NCI-H345 treated with DMSO at 0.1 percent for 48 hours (cell line): ENCODE measurements at regions not wholly inside any gene's neighbourhood (a gene's known extent, or its start where the extent isn't known, plus 50 kb on each side); places are given as distances from the start of the nearest gene placed in this dataset.

Experiments used
- DNase-seq: peaks from one replicate; lab custom pipeline; 2025; ENCODE audit not compliant: unreplicated experiment; lab: John Stamatoyannopoulos, UW

GRCh38 chrX:109926743-109927662, 75.9 kb upstream of the TMEM164 start:
- no peak for DNase-seq

GRCh38 chrX:109927663-109928273, 75.1 kb upstream of the TMEM164 start:
- DNase-seq: no peak

DNA sequence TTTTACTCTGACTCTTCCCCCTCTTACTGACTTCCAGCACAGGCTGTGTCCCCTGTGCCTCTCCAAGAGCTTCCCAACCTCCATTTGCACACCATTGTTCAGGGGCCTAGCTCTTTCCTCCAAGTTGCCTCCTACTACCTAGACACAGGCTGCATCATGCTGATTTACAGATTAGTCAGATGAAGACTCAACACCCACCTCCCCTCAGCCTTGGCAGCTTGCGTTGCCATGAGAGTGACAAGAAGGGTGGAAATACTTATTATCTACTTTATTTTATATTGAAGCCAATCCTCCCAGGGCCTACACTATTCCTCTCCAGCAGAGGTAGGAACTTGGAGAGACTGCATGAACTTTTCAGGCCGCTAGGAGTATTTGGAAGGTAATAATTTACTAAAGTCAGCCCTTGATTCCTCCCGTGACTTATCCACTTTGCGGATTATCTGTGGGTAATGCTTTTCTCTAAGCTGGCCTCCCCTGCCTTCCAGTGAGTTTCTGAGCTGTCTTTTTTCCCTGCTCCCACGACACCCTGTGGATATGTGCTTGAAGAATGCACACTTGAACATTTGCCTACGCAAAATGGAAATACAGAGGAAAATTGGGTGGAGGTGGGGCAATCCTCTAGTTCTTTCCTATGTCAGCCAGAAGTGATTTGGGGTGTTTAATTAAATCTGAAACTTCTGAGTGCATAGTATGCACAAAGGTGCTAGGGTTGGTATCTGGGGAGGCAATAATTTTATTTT, 74.1 kb upstream of the TMEM164 start:
- no peak for DNase-seq

GRCh38 chrX:109931677-109932076, 71.2 kb upstream of the TMEM164 start:
- DNase-seq: no peak

DNA sequence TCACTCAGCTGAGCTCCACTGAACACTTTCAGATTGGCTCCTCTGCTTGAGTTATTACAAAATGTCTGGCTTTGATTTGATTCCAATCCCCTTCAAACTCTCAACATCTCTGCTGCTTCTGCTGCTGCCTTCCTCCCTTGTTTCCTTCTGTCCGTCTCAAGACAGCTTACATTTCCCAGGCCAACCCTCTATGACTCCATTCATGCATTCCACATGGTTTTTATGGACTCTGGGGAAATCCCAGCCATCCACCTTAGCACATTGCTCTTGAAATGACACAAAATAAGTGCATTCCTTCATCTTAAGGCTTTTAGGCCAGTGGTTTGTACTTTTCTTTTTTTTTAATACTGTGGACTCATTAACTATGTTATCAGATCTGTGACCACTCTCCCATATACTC, 68.5 kb upstream of the TMEM164 start:
- no peak for DNase-seq

DNA sequence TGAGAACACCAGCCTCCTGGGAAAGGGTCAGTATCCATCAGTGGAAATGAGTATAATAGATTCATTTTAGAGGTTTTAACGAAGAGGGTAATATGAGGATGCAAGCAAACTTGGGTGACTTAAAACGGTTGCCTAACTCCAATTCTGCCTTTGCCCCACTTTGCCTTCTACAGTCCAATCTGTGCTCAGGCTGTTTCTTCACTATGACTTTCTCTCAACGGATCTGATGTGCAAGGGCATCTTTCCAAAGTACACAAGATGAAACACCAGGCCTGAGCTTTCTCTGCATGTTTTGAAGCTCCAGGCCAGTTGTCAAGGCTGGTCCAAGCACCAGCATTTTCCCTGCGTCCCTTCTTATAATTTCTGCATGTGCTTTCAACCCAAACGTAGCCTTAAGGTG, 68.0 kb upstream of the TMEM164 start:
- DNase-seq: no peak

GRCh38 chrX:109936114-109936513, 66.8 kb upstream of the TMEM164 start:
- DNase-seq: no peak

- DNase-seq: no peak
Observed at GRCh38 chrX:109936598-109936997, 66.3 kb upstream of the TMEM164 start.

DNA sequence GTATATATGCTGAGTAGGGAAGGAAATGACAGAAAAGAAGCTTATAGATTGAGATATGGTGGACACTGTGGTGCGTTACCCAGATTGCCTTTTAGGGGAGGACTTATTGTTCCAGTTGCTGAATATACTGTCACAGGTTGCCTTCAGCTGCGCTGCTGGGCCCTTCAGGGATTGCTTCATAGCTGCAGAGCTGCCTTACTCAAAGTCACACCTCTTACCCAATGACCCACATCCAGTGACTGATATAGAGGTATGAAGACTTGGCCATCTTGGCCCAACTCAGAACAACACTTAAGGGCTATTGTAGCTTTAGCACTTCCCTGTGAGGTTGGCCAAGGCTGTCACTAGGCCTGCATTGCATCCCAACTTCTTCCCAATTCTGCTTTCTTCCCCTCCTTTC, 63.4 kb upstream of the TMEM164 start:
- no peak for DNase-seq

DNA sequence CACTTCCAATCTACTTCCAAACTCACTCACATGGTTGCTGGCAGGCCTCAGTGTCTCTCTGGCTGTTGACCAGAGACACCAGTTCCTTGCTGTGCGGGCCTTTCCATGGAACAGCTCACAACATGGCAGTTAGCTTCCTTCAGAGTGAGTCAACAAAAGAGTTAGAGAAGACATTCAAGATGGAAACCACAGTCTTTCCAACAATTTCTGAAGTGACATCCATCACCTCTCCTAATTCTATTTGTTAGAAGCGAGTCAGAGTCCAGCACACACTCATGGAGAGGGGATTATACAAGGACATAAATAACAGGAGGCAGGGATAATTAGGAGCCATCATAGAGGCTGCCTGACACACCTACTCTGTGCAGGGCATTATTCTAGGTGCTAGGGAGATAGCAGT, 62.5 kb upstream of the TMEM164 start:
- no peak for DNase-seq

GRCh38 chrX:109943092-109943739, 59.7 kb upstream of the TMEM164 start:
- DNase-seq: peak; percentile 21

DNA sequence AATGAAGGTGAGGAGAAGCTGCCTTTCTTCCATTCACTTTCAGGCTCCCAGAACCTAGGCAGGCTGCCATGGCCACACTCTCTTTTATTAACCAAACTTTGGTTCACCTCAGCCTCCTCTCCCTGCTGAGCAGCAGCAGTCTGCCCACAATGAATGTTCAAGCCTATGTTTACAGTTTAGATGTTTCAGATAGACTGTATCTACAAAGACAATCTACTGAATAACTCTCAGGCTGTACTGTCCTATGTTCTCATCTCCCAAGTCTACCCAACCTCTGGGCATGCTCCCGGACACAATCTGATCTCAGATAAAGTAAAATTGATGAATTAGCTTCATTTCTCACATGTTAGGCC, 59.2 kb upstream of the TMEM164 start:
- DNase-seq: no peak

DNA sequence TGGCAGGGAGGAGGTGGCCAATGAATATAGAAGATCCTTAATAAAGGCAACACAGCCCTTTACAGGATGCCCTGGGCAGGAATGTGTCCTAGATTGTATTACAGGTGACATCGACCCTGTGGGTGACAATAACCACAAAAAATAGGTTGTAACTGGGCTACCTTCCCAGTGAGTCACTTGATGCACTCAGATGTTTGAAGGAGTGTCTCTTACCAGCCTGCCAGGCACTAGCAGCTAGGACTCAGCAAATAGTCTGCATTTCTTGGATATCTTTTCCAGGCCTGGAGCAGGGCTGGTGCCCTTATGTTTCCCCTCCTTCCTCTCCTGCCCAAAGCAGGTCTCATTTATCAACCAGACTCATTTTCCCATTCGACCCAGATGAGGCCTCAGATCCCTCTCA, 50.9 kb upstream of the TMEM164 start:
- no peak for DNase-seq

DNA sequence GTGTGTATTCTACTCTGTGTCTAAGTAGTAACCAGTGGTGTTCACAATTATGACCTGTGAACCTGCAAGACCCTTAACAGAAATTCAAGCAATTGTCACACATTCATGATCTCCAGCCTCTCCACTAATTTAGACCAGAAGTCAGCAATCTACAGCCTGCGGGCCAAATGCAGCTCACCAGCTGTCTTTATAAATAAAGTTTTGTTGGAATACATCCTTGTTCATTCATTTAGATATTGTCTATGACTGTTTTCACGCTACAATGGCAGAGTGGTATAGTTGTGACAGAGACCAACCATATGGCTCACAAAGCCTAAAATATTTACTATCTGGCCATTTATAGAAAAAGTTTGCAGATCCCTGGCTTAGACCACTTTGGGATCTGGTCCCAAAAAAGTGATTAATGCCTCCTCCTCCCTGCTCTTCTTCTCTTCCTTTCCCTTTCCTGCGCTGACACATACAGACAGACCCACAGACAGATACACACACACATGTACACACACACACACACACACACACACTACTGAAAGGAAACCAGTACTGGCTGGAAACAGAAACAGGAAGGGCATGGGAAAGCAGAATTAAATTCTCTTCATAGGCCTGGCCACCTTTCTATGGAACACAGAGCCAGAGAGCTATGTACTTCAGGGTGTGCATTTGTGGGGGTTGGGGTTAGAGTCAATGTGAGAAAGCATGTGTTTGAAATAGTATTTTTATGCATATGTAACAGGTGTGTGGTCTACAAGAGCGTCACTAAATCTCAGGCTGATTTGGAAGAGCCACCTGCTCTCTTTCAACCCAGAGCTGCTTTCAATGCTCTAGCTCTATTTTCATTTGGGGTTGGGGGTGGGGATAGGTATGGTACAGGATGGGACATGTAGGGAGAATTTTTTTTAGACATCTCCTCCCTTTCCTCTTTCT, 49.7 kb upstream of the TMEM164 start:
- DNase-seq: no peak
